ENCODE measurements at regions not wholly inside any gene's neighbourhood (a gene's known extent, or its start where the extent isn't known, plus 50 kb on each side); places are given as distances from the start of the nearest gene placed in this dataset.

DNA sequence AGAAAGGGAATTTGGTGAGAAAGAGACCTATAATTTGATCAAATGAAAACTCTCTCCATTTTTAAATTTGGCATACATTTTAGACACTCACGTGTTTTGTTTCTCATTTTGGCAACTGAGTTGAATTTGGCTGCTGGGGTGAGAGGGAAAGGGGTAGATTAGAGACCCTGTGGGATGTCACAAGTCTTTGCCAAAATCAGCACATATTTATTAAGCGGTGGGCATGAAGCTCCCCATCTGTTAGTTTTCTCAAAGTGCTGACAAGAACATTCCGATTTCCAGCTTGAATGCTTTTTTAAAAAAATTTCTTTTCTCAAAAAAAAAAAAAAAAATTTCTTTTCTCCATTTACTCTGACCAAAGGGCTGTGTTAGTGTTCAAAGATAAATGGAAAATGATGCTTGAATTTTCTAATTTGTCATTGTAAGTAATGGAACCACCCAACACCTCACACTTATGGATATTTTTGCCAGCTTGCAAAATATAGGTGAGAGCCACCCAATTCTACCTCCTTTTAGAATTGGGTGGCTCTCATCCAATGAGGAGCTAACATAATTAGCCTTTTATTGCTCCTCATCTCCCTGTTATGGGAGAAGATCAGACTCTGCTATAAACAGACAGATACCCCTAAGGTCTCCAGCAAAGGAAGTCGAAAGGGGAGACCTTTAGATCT lies 222.9 kb upstream of the FN1 start:
- H3K4me2 ChIP-seq (ENCODE audit: low read length): no peak overlapping the region
- H3K27ac ChIP-seq (ENCODE audit: low read depth, low read length): no peak overlapping the region
- no peaks in the 10 kb centered on the region for H4K20me1 ChIP-seq (ENCODE audit: control insufficient read depth, insufficient read depth, low read depth, low read length)
- TF ChIP-seq, protein P1, sequence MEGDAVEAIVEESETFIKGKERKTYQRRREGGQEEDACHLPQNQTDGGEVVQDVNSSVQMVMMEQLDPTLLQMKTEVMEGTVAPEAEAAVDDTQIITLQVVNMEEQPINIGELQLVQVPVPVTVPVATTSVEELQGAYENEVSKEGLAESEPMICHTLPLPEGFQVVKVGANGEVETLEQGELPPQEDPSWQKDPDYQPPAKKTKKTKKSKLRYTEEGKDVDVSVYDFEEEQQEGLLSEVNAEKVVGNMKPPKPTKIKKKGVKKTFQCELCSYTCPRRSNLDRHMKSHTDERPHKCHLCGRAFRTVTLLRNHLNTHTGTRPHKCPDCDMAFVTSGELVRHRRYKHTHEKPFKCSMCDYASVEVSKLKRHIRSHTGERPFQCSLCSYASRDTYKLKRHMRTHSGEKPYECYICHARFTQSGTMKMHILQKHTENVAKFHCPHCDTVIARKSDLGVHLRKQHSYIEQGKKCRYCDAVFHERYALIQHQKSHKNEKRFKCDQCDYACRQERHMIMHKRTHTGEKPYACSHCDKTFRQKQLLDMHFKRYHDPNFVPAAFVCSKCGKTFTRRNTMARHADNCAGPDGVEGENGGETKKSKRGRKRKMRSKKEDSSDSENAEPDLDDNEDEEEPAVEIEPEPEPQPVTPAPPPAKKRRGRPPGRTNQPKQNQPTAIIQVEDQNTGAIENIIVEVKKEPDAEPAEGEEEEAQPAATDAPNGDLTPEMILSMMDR (IDR thresholded peaks at IDR 0.05; ENCODE audit: low read depth, low read length, poor library complexity, severe bottlenecking): no peak
- no peak for TF ChIP-seq EZH2phosphoT487 (IDR thresholded peaks at IDR 0.05; ENCODE audit: borderline replicate concordance, low read length)
- H3K4me3 ChIP-seq (ENCODE audit: low read length): no peak overlapping the region
- no peaks in the 10 kb centered on the region for H3F3A ChIP-seq (ENCODE audit: control insufficient read depth, insufficient read depth)
- no peaks in the 10 kb centered on the region for H3K9me2 ChIP-seq (replicated peaks; ENCODE audit: control insufficient read depth, low read length)
- H3K4me1 ChIP-seq (ENCODE audit: control insufficient read depth, low read length): no peaks in the 10 kb centered on the region
- H3K36me3 ChIP-seq (ENCODE audit: control insufficient read depth, low read length): no peaks in the 10 kb centered on the region
- no peaks in the 10 kb centered on the region for H3K9me3 ChIP-seq (ENCODE audit: control insufficient read depth, insufficient read depth, low read length)
- H3K27me3 ChIP-seq (ENCODE audit: control insufficient read depth, low read length): no peaks in the 10 kb centered on the region
- H3K79me2 ChIP-seq (ENCODE audit: control insufficient read depth, low read length): no peaks in the 10 kb centered on the region

DNA sequence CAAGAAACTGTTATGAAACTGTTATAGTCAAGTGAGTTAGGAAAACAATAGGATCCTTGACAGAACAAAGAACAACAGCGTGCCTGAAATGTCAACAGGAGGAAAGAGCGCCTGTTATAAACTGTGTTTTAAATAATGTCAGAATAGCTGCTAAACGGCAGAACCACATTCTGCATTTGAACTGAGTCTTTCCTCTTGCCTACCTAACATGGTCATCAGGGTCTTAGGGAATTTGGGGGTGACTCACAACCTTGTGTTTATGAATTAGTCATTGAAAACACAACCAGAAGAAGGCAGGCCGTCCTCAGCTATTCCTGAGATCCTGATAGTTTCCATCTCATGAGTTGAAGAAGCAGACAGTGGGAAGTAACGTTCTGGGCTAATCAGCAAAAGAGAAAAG lies 222.0 kb upstream of the FN1 start:
- Histone ChIP-seq H3K9me2 (replicated peaks; ENCODE audit: control insufficient read depth, low read length) (no peaks in the 10 kb centered on the region), H3K4me1 (ENCODE audit: control insufficient read depth, low read length) (no peaks in the 10 kb centered on the region), H3F3A (ENCODE audit: control insufficient read depth, insufficient read depth) (no peaks in the 10 kb centered on the region), H3K4me2 (ENCODE audit: low read length) (no peak overlapping the region), H3K27ac (ENCODE audit: low read depth, low read length) (no peak overlapping the region), H3K36me3 (ENCODE audit: control insufficient read depth, low read length) (no peaks in the 10 kb centered on the region), H4K20me1 (ENCODE audit: control insufficient read depth, insufficient read depth, low read depth, low read length) (no peaks in the 10 kb centered on the region), H3K27me3 (ENCODE audit: control insufficient read depth, low read length) (no peaks in the 10 kb centered on the region), H3K4me3 (ENCODE audit: low read length) (no peak overlapping the region), H3K79me2 (ENCODE audit: control insufficient read depth, low read length) (no peaks in the 10 kb centered on the region), H3K9me3 (ENCODE audit: control insufficient read depth, insufficient read depth, low read length) (no peaks in the 10 kb centered on the region)
- TF ChIP-seq EZH2phosphoT487 (IDR thresholded peaks at IDR 0.05; ENCODE audit: borderline replicate concordance, low read length): no peak
- TF ChIP-seq, protein P1 (IDR thresholded peaks at IDR 0.05; ENCODE audit: low read depth, low read length, poor library complexity, severe bottlenecking): no peak

DNA sequence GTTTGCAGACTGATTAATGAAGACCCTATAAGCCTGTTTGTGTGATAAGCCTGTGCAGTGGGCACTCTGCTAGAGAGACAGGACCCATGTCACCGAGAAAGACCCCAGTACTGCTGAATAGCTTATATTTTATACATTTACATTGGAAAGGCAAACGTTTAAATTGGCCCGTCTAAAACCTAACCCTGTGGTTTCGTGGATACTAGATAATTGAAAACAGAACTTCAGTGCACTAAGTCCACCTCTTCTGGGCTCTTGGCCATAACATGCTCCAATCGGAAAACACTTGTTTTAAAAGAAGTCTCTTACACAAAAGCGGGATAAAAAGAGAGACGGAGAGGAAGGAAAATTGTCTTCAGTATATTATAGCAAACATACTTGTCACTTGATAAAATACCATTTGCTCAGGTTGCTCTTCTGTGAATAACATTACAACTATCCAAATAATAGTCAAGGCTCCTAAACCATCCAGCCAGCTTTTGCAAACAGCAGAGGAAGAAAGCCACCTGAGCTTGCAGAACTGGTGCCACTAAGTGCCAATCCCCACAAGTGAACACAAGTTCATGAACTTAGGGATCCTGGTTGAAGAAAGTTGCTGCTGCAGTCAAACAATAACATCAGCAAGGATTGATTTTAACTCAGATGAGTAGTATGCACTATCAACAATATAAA lies 218.4 kb upstream of the FN1 start:
- no peaks in the 10 kb centered on the region for H4K20me1 ChIP-seq (ENCODE audit: control insufficient read depth, insufficient read depth, low read depth, low read length)
- TF ChIP-seq, protein P1 (IDR thresholded peaks at IDR 0.05; ENCODE audit: low read depth, low read length, poor library complexity, severe bottlenecking): no peak
- TF ChIP-seq EZH2phosphoT487 (IDR thresholded peaks at IDR 0.05; ENCODE audit: borderline replicate concordance, low read length): no peak
- no peaks in the 10 kb centered on the region for H3K79me2 ChIP-seq (ENCODE audit: control insufficient read depth, low read length)
- no peaks in the 10 kb centered on the region for H3K9me3 ChIP-seq (ENCODE audit: control insufficient read depth, insufficient read depth, low read length)
- no peaks in the 10 kb centered on the region for H3K4me1 ChIP-seq (ENCODE audit: control insufficient read depth, low read length)
- no peaks in the 10 kb centered on the region for H3K36me3 ChIP-seq (ENCODE audit: control insufficient read depth, low read length)
- no peak overlapping the region for H3K27ac ChIP-seq (ENCODE audit: low read depth, low read length)
- no peak overlapping the region for H3K4me2 ChIP-seq (ENCODE audit: low read length)
- H3K27me3 ChIP-seq (ENCODE audit: control insufficient read depth, low read length): no peaks in the 10 kb centered on the region
- no peaks in the 10 kb centered on the region for H3K9me2 ChIP-seq (replicated peaks; ENCODE audit: control insufficient read depth, low read length)
- H3K4me3 ChIP-seq (ENCODE audit: low read length): no peak overlapping the region
- H3F3A ChIP-seq (ENCODE audit: control insufficient read depth, insufficient read depth): no peaks in the 10 kb centered on the region

Measured in DOHH2 (cell line).